Astrocyte of the spinal cord (primary cell): ENCODE measurements at regions not wholly inside any gene's neighbourhood (a gene's known extent, or its start where the extent isn't known, plus 50 kb on each side); places are given as distances from the start of the nearest gene placed in this dataset.

Experiments used
- DNase-seq: peaks from one replicate; pipeline ENCODE4 v3.0.0; 2011; ENCODE audit warnings: low read depth, low spot score
- H3K4me3 ChIP-seq: 2 replicates; pipeline ENCODE4 v1.5.1; 2011; ENCODE audit warnings: low read depth, mild to moderate bottlenecking, low read length, moderate library complexity
- in situ Hi-C: cut with HindIII; loops from 2 replicates; pipeline ENCODE4 v1.10.0; 2017; ENCODE audit warnings: low sequenced_read_pairs
- TF ChIP-seq, protein P1 (sequence below): IDR thresholded peaks from 2 replicates; pipeline ENCODE4 v1.5.1; 2012; ENCODE audit warnings: low read depth, mild to moderate bottlenecking, low read length, inconsistent platforms

GRCh38 chr12:111094157-111095010 lies 174.0 kb upstream of the MYL2 start:
- H3K4me3 ChIP-seq, result no peak overlapping the region
- TF ChIP-seq, protein P1, sequence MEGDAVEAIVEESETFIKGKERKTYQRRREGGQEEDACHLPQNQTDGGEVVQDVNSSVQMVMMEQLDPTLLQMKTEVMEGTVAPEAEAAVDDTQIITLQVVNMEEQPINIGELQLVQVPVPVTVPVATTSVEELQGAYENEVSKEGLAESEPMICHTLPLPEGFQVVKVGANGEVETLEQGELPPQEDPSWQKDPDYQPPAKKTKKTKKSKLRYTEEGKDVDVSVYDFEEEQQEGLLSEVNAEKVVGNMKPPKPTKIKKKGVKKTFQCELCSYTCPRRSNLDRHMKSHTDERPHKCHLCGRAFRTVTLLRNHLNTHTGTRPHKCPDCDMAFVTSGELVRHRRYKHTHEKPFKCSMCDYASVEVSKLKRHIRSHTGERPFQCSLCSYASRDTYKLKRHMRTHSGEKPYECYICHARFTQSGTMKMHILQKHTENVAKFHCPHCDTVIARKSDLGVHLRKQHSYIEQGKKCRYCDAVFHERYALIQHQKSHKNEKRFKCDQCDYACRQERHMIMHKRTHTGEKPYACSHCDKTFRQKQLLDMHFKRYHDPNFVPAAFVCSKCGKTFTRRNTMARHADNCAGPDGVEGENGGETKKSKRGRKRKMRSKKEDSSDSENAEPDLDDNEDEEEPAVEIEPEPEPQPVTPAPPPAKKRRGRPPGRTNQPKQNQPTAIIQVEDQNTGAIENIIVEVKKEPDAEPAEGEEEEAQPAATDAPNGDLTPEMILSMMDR, result no peak
- no peak for DNase-seq
- in situ Hi-C loops, result no loop called here

DNA sequence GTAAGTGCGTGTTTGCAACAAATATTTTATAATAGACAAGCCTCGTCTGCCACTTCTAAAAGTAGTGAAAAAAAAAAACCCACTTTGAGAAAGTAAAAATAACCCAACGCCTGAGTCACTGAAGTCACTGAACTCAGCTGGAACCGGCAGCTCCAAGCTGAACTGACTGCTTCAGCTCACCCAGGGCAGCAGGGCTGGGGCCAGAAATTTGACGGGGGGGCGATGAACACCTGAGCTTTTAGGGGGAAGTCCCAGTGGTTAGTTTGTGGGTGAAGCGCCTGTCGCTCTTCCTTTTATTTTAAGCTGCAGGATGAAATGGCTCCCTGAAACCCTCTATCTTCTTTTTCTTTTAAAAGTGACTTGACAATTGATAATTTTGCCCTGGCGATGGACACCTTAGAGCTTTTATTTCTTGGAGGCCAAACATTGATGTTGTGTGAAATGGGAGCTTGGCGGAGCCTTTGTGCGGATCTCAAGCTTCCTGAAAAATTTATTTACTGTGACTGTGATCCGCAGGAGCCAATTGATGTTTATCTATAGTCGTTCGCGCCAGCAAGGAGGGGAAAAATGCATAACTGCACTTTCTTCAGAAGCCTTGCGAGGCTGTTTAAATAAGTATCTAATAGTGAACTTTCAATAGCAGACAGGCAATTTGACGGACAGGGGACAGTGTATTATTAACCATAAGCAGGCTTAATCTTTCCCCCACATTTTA lies 173.2 kb upstream of the MYL2 start:
- in situ Hi-C loops, result no loop called here
- no peak for DNase-seq
- no peak overlapping the region for H3K4me3 ChIP-seq
- TF ChIP-seq, protein P1, result no peak

DNA sequence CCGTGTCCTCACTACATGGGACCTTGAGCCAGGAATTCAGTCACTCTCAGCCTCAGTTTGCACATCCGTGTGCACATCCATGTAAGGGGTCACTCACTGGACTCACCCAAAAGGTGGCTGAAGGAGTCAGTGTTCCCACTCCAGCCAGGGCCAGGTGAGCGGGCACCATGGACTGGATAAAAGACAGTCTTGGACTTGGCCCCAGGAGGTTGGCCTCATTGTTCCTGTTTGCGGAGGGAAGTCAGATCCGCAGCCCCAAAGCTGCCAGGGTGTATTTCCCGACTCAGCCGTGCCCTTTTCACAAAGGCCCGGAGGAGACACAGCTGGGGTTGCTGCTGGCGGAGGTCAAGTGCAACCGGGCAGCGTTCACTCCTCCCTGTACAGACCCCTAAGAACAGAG lies 170.7 kb upstream of the MYL2 start:
- no peak for DNase-seq
- in situ Hi-C loops, result no loop called here
- TF ChIP-seq, protein P1, result no peak
- no peak overlapping the region for H3K4me3 ChIP-seq

DNA sequence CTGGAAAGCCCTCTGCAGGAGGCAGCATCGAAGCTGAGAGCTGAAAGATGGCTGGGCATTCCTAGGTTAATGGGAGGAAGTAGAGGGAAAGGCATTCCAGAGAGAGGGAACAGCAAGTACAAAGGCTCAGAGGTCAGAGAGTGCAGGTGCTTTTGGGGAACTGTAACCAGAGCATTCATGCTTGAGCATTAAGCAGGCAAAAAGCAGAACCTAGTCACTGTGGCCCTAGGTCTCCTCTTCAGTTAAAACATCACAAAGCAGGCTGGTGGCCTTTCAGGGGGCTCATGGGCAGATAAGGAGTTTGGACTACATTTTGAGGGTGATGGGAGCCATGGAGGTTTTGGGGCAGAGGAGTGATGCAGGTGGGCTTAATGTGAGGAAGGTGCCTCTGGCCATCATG lies 169.2 kb upstream of the MYL2 start:
- TF ChIP-seq, protein P1, result no peak
- no peak overlapping the region for H3K4me3 ChIP-seq
- DNase-seq, result no peak
- in situ Hi-C loops, result no loop called here

GRCh38 chr12:111088409-111088808 lies 168.0 kb upstream of the MYL2 start:
- no peak for DNase-seq
- H3K4me3 ChIP-seq, result no peak overlapping the region
- TF ChIP-seq, protein P1, result no peak
- in situ Hi-C loops, result no loop called here

DNA sequence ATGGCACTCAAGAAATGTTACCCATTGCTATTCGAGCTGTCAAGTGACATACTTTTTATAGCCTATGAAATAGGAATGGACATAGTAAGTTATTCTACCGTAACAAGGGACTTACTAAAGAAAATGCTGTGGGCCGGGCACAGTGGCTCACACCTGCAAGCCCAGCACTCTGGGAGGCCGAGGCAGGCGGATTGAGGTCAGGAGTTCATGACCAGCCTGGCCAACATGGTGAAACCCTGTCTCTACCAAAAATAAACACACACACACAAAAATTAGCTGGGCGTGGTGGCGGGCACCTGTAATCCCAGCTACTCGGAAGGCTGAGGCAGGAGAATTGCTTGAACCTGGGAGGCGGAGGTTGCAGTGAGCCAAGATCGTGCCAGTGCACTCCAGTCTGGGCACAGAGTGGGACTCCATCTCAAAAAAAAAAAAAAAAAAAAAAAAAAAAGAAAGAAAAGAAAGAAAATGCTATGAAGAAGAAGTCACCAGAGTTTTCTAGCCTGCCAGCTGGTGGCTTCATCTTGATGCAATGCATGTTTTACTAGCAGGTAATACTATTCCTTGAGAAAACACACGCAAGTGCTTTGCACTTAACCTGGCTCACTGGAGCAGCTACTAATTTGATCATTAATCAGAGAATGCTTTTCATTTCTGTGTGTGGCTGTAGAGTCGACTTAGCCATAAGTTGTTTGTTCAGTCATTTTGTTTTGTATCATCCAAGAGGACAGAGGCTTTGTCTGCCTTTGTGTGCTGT lies 166.7 kb upstream of the MYL2 start:
- no peak overlapping the region for H3K4me3 ChIP-seq
- no peak for DNase-seq
- TF ChIP-seq, protein P1, result no peak
- in situ Hi-C loops, result no loop called here
